ENCODE measurements at regions not wholly inside any gene's neighbourhood (a gene's known extent, or its start where the extent isn't known, plus 50 kb on each side); places are given as distances from the start of the nearest gene placed in this dataset.

- no peak overlapping the region for H3K4me2 ChIP-seq (ENCODE audit: extremely low read depth, insufficient read depth, low read length)
- H3K36me3 ChIP-seq (ENCODE audit: control insufficient read depth, insufficient read depth, low read length) = no peaks in the 10 kb centered on the region
- H3K27ac ChIP-seq (ENCODE audit: insufficient read depth, low read length) = no peak overlapping the region
- H3K4me1 ChIP-seq (ENCODE audit: control insufficient read depth, extremely low read depth, insufficient read depth, low read length) = no peaks in the 10 kb centered on the region
- no peaks in the 10 kb centered on the region for H3K79me2 ChIP-seq (ENCODE audit: control insufficient read depth, insufficient read depth, low read length)
- DNase-seq (ENCODE audit: low read depth in 2 of 2) = peak in 1 of 2 donors; percentile 45
- TF ChIP-seq EZH2 (IDR thresholded peaks at IDR 0.05; ENCODE audit: low read length, missing control alignments) = no peak
- TF ChIP-seq, protein P1, sequence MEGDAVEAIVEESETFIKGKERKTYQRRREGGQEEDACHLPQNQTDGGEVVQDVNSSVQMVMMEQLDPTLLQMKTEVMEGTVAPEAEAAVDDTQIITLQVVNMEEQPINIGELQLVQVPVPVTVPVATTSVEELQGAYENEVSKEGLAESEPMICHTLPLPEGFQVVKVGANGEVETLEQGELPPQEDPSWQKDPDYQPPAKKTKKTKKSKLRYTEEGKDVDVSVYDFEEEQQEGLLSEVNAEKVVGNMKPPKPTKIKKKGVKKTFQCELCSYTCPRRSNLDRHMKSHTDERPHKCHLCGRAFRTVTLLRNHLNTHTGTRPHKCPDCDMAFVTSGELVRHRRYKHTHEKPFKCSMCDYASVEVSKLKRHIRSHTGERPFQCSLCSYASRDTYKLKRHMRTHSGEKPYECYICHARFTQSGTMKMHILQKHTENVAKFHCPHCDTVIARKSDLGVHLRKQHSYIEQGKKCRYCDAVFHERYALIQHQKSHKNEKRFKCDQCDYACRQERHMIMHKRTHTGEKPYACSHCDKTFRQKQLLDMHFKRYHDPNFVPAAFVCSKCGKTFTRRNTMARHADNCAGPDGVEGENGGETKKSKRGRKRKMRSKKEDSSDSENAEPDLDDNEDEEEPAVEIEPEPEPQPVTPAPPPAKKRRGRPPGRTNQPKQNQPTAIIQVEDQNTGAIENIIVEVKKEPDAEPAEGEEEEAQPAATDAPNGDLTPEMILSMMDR (conservative IDR thresholded peaks at IDR 0.05 in 1 of 2, IDR thresholded peaks at IDR 0.05 in 1 of 2; ENCODE audit: low read depth in 1 of 2, low read length in 2 of 2) = no peak
- no peak overlapping the region for H2AFZ ChIP-seq (ENCODE audit: low read length)
- no peaks in the 10 kb centered on the region for H4K20me1 ChIP-seq (ENCODE audit: control insufficient read depth, extremely low read depth, insufficient read depth, low read length)
- H3K9me3 ChIP-seq (ENCODE audit: control insufficient read depth, insufficient read depth, low read depth, low read length) = no peaks in the 10 kb centered on the region
- H3K4me3 ChIP-seq (replicated peaks in 1 of 4; ENCODE audit: control extremely low read depth in 1 of 4, insufficient read depth in 1 of 4, low read depth in 3 of 4, low read length in 4 of 4) = no peak overlapping the region
- no peaks in the 10 kb centered on the region for H3K27me3 ChIP-seq (ENCODE audit: control insufficient read depth, insufficient read depth, low read length)
- H3K9ac ChIP-seq (ENCODE audit: insufficient read depth, low read length) = no peak overlapping the region
These were observed 978.5 kb upstream of the LRRTM1 start for GRCh38 chr2:81283081-81283480.

GRCh38 chr2:81282151-81282769, 977.7 kb upstream of the LRRTM1 start:
- Histone ChIP-seq H3K9ac (ENCODE audit: insufficient read depth, low read length) (no peak overlapping the region), H3K27me3 (ENCODE audit: control insufficient read depth, insufficient read depth, low read length) (no peaks in the 10 kb centered on the region), H4K20me1 (ENCODE audit: control insufficient read depth, extremely low read depth, insufficient read depth, low read length) (no peaks in the 10 kb centered on the region), H3K36me3 (ENCODE audit: control insufficient read depth, insufficient read depth, low read length) (no peaks in the 10 kb centered on the region), H3K4me3 (replicated peaks in 1 of 4; ENCODE audit: control extremely low read depth in 1 of 4, insufficient read depth in 1 of 4, low read depth in 3 of 4, low read length in 4 of 4) (no peak overlapping the region), H3K4me2 (ENCODE audit: extremely low read depth, insufficient read depth, low read length) (no peak overlapping the region), H3K27ac (ENCODE audit: insufficient read depth, low read length) (no peak overlapping the region), H3K79me2 (ENCODE audit: control insufficient read depth, insufficient read depth, low read length) (no peaks in the 10 kb centered on the region), H2AFZ (ENCODE audit: low read length) (no peak overlapping the region), H3K9me3 (ENCODE audit: control insufficient read depth, insufficient read depth, low read depth, low read length) (no peaks in the 10 kb centered on the region), H3K4me1 (ENCODE audit: control insufficient read depth, extremely low read depth, insufficient read depth, low read length) (no peaks in the 10 kb centered on the region)
- TF ChIP-seq EZH2 (IDR thresholded peaks at IDR 0.05; ENCODE audit: low read length, missing control alignments) = no peak
- TF ChIP-seq, protein P1 (conservative IDR thresholded peaks at IDR 0.05 in 1 of 2, IDR thresholded peaks at IDR 0.05 in 1 of 2; ENCODE audit: low read depth in 1 of 2, low read length in 2 of 2) = no peak
- DNase-seq (ENCODE audit: low read depth in 2 of 2) = no peak

- no peak overlapping the region for H2AFZ ChIP-seq (ENCODE audit: low read length)
- no peak overlapping the region for H3K4me3 ChIP-seq (replicated peaks in 1 of 4; ENCODE audit: control extremely low read depth in 1 of 4, insufficient read depth in 1 of 4, low read depth in 3 of 4, low read length in 4 of 4)
- H3K27me3 ChIP-seq (ENCODE audit: control insufficient read depth, insufficient read depth, low read length) = no peaks in the 10 kb centered on the region
- H3K4me1 ChIP-seq (ENCODE audit: control insufficient read depth, extremely low read depth, insufficient read depth, low read length) = no peaks in the 10 kb centered on the region
- no peaks in the 10 kb centered on the region for H3K79me2 ChIP-seq (ENCODE audit: control insufficient read depth, insufficient read depth, low read length)
- no peaks in the 10 kb centered on the region for H3K36me3 ChIP-seq (ENCODE audit: control insufficient read depth, insufficient read depth, low read length)
- DNase-seq (ENCODE audit: low read depth in 2 of 2) = no peak
- no peak overlapping the region for H3K4me2 ChIP-seq (ENCODE audit: extremely low read depth, insufficient read depth, low read length)
- TF ChIP-seq, protein P1 (conservative IDR thresholded peaks at IDR 0.05 in 1 of 2, IDR thresholded peaks at IDR 0.05 in 1 of 2; ENCODE audit: low read depth in 1 of 2, low read length in 2 of 2) = no peak
- TF ChIP-seq EZH2 (IDR thresholded peaks at IDR 0.05; ENCODE audit: low read length, missing control alignments) = no peak
- H3K9ac ChIP-seq (ENCODE audit: insufficient read depth, low read length) = no peak overlapping the region
- H3K27ac ChIP-seq (ENCODE audit: insufficient read depth, low read length) = no peak overlapping the region
- no peaks in the 10 kb centered on the region for H3K9me3 ChIP-seq (ENCODE audit: control insufficient read depth, insufficient read depth, low read depth, low read length)
- H4K20me1 ChIP-seq (ENCODE audit: control insufficient read depth, extremely low read depth, insufficient read depth, low read length) = no peaks in the 10 kb centered on the region
These were observed 972.0 kb upstream of the LRRTM1 start for GRCh38 chr2:81276595-81276994.

Measured in fibroblast of lung (primary cell).